ENCODE measurements at regions not wholly inside any gene's neighbourhood (a gene's known extent, or its start where the extent isn't known, plus 50 kb on each side); places are given as distances from the start of the nearest gene placed in this dataset.

- Histone ChIP-seq H3K9me3 (ENCODE audit: low read depth, low read length, poor library complexity, severe bottlenecking) (no peaks in the 10 kb centered on the region), H3K27me3 (replicated peaks; ENCODE audit: insufficient read depth, low read depth, low read length, poor library complexity) (no peaks in the 10 kb centered on the region), H3K27ac (ENCODE audit: low read depth, low read length, poor library complexity, severe bottlenecking) (no peak overlapping the region), H3K4me1 (ENCODE audit: insufficient read depth, low read length, poor library complexity, severe bottlenecking) (no peaks in the 10 kb centered on the region), H3K36me3 (ENCODE audit: insufficient read depth, low read length, poor library complexity, severe bottlenecking) (no peaks in the 10 kb centered on the region), H3K4me3 (ENCODE audit: low read depth, low read length, poor library complexity, severe bottlenecking) (no peak overlapping the region)
- TF ChIP-seq EZH2 (IDR thresholded peaks at IDR 0.05; ENCODE audit: borderline replicate concordance, low read depth, low read length, poor library complexity, severe bottlenecking) (no peak), CTCF (conservative IDR thresholded peaks at IDR 0.05; ENCODE audit: low read depth, low read length) (no peak)
- POLR2A ChIA-PET (ENCODE audit: low non-redundant PET): no interaction called here
- CTCF ChIA-PET: no interaction called here
- intact Hi-C loops (cut with micrococcal nuclease; ENCODE audit: unreplicated experiment): no loop called here
- no peak for DNase-seq (ENCODE audit: low spot score)
- BruUV-seq (replicated peaks): no TSS peak
Measured at GRCh38 chr17:33668516-33668915, 375.4 kb upstream of the ASIC2 start.

- CTCF ChIA-PET: no interaction called here
Measured at GRCh38 chr17:33671491-33671890, 378.4 kb upstream of the ASIC2 start.

GRCh38 chr17:33674685-33675084, 381.6 kb upstream of the ASIC2 start:
- Histone ChIP-seq H3K27ac (ENCODE audit: low read depth, low read length, poor library complexity, severe bottlenecking) (no peak overlapping the region), H3K4me3 (ENCODE audit: low read depth, low read length, poor library complexity, severe bottlenecking) (no peak overlapping the region), H3K27me3 (replicated peaks; ENCODE audit: insufficient read depth, low read depth, low read length, poor library complexity) (no peaks in the 10 kb centered on the region), H3K36me3 (ENCODE audit: insufficient read depth, low read length, poor library complexity, severe bottlenecking) (no peaks in the 10 kb centered on the region), H3K9me3 (ENCODE audit: low read depth, low read length, poor library complexity, severe bottlenecking) (no peaks in the 10 kb centered on the region), H3K4me1 (ENCODE audit: insufficient read depth, low read length, poor library complexity, severe bottlenecking) (no peaks in the 10 kb centered on the region)
- no peak for TF ChIP-seq EZH2 (IDR thresholded peaks at IDR 0.05; ENCODE audit: borderline replicate concordance, low read depth, low read length, poor library complexity, severe bottlenecking)
- TF ChIP-seq CTCF (conservative IDR thresholded peaks at IDR 0.05; ENCODE audit: low read depth, low read length): peak; percentile 61
- no TSS peak for BruUV-seq (replicated peaks)
- peak; percentile 54 for DNase-seq (ENCODE audit: low spot score)
- intact Hi-C loops (cut with micrococcal nuclease; ENCODE audit: unreplicated experiment): loop anchor here (5.0 kb wide), 1 partner anchor 152 kb away; no protein-coding TSS in a partner anchor
- CTCF ChIA-PET: no interaction called here
- POLR2A ChIA-PET (ENCODE audit: low non-redundant PET): no interaction called here

More at GRCh38 chr17:33671491-33671890, 378.4 kb upstream of the ASIC2 start:
- POLR2A ChIA-PET (ENCODE audit: low non-redundant PET): no interaction called here
- H3K4me1 ChIP-seq (ENCODE audit: insufficient read depth, low read length, poor library complexity, severe bottlenecking): no peaks in the 10 kb centered on the region
- DNase-seq (ENCODE audit: low spot score): no peak
- intact Hi-C loops (cut with micrococcal nuclease; ENCODE audit: unreplicated experiment): loop anchor here (5.0 kb wide), 1 partner anchor 149 kb away; no protein-coding TSS in a partner anchor
- H3K36me3 ChIP-seq (ENCODE audit: insufficient read depth, low read length, poor library complexity, severe bottlenecking): no peaks in the 10 kb centered on the region
- no peak overlapping the region for H3K27ac ChIP-seq (ENCODE audit: low read depth, low read length, poor library complexity, severe bottlenecking)
- no peaks in the 10 kb centered on the region for H3K9me3 ChIP-seq (ENCODE audit: low read depth, low read length, poor library complexity, severe bottlenecking)
- TF ChIP-seq CTCF (conservative IDR thresholded peaks at IDR 0.05; ENCODE audit: low read depth, low read length) (no peak), EZH2 (IDR thresholded peaks at IDR 0.05; ENCODE audit: borderline replicate concordance, low read depth, low read length, poor library complexity, severe bottlenecking) (no peak)
- no peak overlapping the region for H3K4me3 ChIP-seq (ENCODE audit: low read depth, low read length, poor library complexity, severe bottlenecking)
- BruUV-seq (replicated peaks): no TSS peak
- H3K27me3 ChIP-seq (replicated peaks; ENCODE audit: insufficient read depth, low read depth, low read length, poor library complexity): no peaks in the 10 kb centered on the region
